Natural killer cell (primary cell): ENCODE measurements at regions not wholly inside any gene's neighbourhood (a gene's known extent, or its start where the extent isn't known, plus 50 kb on each side); places are given as distances from the start of the nearest gene placed in this dataset.

Experiments
- ATAC-seq, 3 donors: fragments of 150-1000 bp in 2 of 3; fragments of 200-7000 bp in 1 of 3; cut with Tn5 transposase; 1 replicate in 1 of 3; 2 replicates in 2 of 3; pipeline ENCODE4 v1.10.0; 2021; ENCODE audit warnings: mild to moderate bottlenecking in 2 of 3, moderate library complexity in 2 of 3
- DNase-seq, 2 donors: peaks; one replicate each; pipeline versions ENCODE4 v3.0.0 to v3.0.0-alpha.2; 2013 to 2021; ENCODE audit warnings: mixed read lengths in 1 of 2
- H3K27ac ChIP-seq: one replicate; pipeline ENCODE4 v1.5.1; 2013; ENCODE audit warnings: mild to moderate bottlenecking, low read length
- H3K27me3 ChIP-seq: one replicate; pipeline ENCODE4 v1.6.1; 2013; ENCODE audit warnings: low read length; ENCODE audit not compliant: control insufficient read depth, insufficient read depth
- H3K36me3 ChIP-seq: one replicate; pipeline ENCODE4 v1.6.1; 2013; ENCODE audit warnings: low read length; ENCODE audit not compliant: control insufficient read depth, insufficient read depth
- H3K4me1 ChIP-seq: one replicate; pipeline ENCODE4 v1.6.1; 2013; ENCODE audit warnings: low read length; ENCODE audit not compliant: control insufficient read depth, insufficient read depth
- H3K4me3 ChIP-seq: one replicate; pipeline ENCODE4 v1.5.1; 2013; ENCODE audit warnings: low read length
- H3K9me3 ChIP-seq: one replicate; pipeline ENCODE4 v1.6.1; 2013; ENCODE audit warnings: low read length; ENCODE audit not compliant: control insufficient read depth, insufficient read depth
- H3K27ac Mint-ChIP-seq, 2 donors: one replicate each; pipeline ENCODE4 v1.8.0; 2022; ENCODE audit warnings: mild to moderate bottlenecking in 2 of 2, mixed read lengths in 2 of 2, moderate library complexity in 1 of 2
- H3K27me3 Mint-ChIP-seq, 2 donors: one replicate each; pipeline ENCODE4 v1.8.0; 2022; ENCODE audit warnings: low read depth in 2 of 2, mixed read lengths in 2 of 2
- H3K36me3 Mint-ChIP-seq: one replicate; pipeline ENCODE4 v1.8.0; 2022; ENCODE audit warnings: mixed read lengths
- H3K4me1 Mint-ChIP-seq, 2 donors: one replicate each; pipeline ENCODE4 v1.8.0; 2022; ENCODE audit warnings: mixed read lengths in 2 of 2
- H3K4me3 Mint-ChIP-seq: one replicate; pipeline ENCODE4 v1.8.0; 2022; ENCODE audit warnings: mild to moderate bottlenecking, moderate library complexity, mixed read lengths
- H3K9me3 Mint-ChIP-seq, 2 donors: one replicate each; pipeline ENCODE4 v1.8.0; 2022; ENCODE audit warnings: mixed read lengths in 2 of 2
- WGBS: methylation state at CpG from one replicate; pipeline ENCODE4 v1.1.7; 2013; ENCODE audit warnings: missing lambda C conversion rate; ENCODE audit not compliant: insufficient coverage; 5-methylcytosine and 5-hydroxymethylcytosine counted together
- intact Hi-C: fragments of 100-400 bp; cut with micrococcal nuclease; formaldehyde crosslinking; loops from one replicate; pipeline ENCODE4 v1.14.2; 2022
- TF ChIP-seq, protein P1 (sequence below): fragments of 200-600 bp; IDR thresholded peaks from one replicate; pipeline ENCODE4 v1.8.0; 2022; ENCODE audit warnings: antibody characterized with exemption

DNA sequence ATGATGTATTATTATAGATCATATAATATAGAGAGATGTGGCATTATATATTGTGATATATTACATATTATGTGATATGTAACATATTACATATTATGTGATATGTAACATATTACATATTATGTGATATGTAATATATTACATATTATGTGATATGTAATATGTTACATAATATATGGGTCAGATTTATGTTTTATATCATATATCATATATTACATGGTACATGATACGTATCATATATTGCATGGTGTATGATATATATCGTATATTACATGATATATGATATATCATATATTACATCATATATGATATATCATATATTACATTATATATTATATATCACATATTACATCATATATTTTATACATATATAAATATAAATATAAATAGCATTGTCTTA lies 164.1 kb upstream of the NEBL start:
- no peak overlapping the region for H3K27ac Mint-ChIP-seq
- Histone ChIP-seq H3K36me3 (no peaks in the 10 kb centered on the region), H3K9me3 (peaks cover 2% of the 10 kb centered on the region), H3K4me1 (no peaks in the 10 kb centered on the region), H3K27ac (no peak overlapping the region), H3K27me3 (no peaks in the 10 kb centered on the region), H3K4me3 (no peak overlapping the region)
- no peak for ATAC-seq
- WGBS, result no CpG with 5 or more reads among the region's 2 CpGs
- intact Hi-C loops, result no loop called here
- H3K4me3 Mint-ChIP-seq, result no peak overlapping the region
- no peak for DNase-seq
- peaks cover 11 to 16% of the 10 kb centered on the region in 2 donors for H3K27me3 Mint-ChIP-seq
- H3K9me3 Mint-ChIP-seq, result peaks cover 2 to 8% of the 10 kb centered on the region in 2 donors
- TF ChIP-seq, protein P1, sequence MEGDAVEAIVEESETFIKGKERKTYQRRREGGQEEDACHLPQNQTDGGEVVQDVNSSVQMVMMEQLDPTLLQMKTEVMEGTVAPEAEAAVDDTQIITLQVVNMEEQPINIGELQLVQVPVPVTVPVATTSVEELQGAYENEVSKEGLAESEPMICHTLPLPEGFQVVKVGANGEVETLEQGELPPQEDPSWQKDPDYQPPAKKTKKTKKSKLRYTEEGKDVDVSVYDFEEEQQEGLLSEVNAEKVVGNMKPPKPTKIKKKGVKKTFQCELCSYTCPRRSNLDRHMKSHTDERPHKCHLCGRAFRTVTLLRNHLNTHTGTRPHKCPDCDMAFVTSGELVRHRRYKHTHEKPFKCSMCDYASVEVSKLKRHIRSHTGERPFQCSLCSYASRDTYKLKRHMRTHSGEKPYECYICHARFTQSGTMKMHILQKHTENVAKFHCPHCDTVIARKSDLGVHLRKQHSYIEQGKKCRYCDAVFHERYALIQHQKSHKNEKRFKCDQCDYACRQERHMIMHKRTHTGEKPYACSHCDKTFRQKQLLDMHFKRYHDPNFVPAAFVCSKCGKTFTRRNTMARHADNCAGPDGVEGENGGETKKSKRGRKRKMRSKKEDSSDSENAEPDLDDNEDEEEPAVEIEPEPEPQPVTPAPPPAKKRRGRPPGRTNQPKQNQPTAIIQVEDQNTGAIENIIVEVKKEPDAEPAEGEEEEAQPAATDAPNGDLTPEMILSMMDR, result no peak
- H3K36me3 Mint-ChIP-seq, result no peaks in the 10 kb centered on the region
- no peaks in the 10 kb centered on the region for H3K4me1 Mint-ChIP-seq

DNA sequence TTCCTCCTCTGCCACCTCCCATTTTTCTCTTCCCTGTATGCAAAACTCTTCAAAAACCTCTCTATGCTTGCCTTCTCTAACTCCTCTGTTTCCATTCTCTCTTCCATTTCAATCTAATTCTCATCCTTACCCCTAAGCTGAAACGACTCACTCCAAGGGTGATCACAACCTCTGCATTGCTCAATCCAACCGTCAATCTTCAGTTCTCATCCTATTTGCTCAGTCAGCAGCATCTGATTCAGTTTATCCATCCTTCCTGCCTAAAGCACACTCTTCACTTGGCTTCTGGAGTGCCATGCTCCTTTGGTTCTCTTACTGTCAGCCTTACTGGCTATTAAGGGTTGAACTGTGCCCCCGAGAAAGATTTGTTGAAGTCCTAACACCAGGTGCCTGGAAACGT lies 163.5 kb upstream of the NEBL start:
- peaks cover 2 to 8% of the 10 kb centered on the region in 2 donors for H3K9me3 Mint-ChIP-seq
- WGBS, result 85% methylated on average over 4 of the region's 4 CpGs
- H3K27ac Mint-ChIP-seq, result no peak overlapping the region
- no peaks in the 10 kb centered on the region for H3K36me3 Mint-ChIP-seq
- Histone ChIP-seq H3K27ac (no peak overlapping the region), H3K27me3 (no peaks in the 10 kb centered on the region), H3K9me3 (peaks cover 2% of the 10 kb centered on the region), H3K4me1 (no peaks in the 10 kb centered on the region), H3K4me3 (no peak overlapping the region), H3K36me3 (no peaks in the 10 kb centered on the region)
- intact Hi-C loops, result no loop called here
- DNase-seq (no peak), ATAC-seq (no peak)
- H3K27me3 Mint-ChIP-seq, result peaks cover 6 to 11% of the 10 kb centered on the region in 2 donors
- TF ChIP-seq, protein P1, result no peak
- H3K4me3 Mint-ChIP-seq, result no peak overlapping the region
- H3K4me1 Mint-ChIP-seq, result peaks cover under 1 to 2% of the 10 kb centered on the region in 2 donors

DNA sequence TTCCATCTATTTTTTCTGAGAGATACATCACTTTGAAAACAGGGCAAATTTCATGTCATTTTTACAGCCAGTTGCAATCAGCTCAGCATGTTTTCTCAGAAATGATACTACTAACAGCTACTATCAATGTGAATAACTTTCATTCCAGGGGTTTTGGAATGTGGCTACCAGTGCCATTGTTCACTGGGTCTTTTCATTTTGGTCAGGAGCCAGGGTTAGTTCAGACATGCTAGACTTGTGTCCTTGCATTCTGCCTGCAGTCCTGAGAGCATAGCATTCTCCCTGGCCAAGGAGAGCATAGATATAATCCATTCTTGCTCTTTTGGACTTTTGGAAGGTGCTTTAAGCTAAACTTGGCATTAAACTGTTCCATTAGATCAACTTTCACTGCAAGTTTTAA lies 160.9 kb upstream of the NEBL start:
- H3K36me3 Mint-ChIP-seq, result no peaks in the 10 kb centered on the region
- no peaks in the 10 kb centered on the region for H3K27me3 ChIP-seq

DNA sequence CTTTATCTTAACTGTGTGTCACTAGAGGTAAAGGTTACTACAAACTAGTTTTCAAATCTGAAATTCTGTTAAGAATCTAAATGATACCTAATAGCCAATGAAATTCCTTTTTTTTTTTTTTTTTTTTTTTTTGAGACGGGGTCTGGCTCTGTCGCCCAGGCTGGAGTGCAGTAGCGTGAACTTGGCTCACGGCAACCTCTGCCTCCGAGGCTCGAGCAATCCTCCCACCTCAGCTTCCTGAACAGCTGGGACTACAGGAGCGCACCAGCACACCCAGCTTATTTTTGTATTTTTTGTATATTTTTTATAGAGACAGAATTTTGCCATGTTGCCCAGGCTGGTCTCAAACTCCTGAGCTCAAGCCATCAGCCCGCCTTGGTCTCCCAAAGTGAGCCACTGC lies 160.3 kb upstream of the NEBL start:
- WGBS, result 86% methylated on average over 7 of the region's 8 CpGs
- Histone ChIP-seq H3K9me3 (peaks cover 2% of the 10 kb centered on the region), H3K27me3 (no peaks in the 10 kb centered on the region), H3K36me3 (no peaks in the 10 kb centered on the region), H3K4me1 (no peaks in the 10 kb centered on the region), H3K4me3 (no peak overlapping the region), H3K27ac (no peak overlapping the region)
- peaks cover 2 to 8% of the 10 kb centered on the region in 2 donors for H3K9me3 Mint-ChIP-seq
- intact Hi-C loops, result no loop called here
- DNase-seq (no peak), ATAC-seq (no peak)
- TF ChIP-seq, protein P1, result no peak
- H3K27ac Mint-ChIP-seq, result no peak overlapping the region
- no peaks in the 10 kb centered on the region for H3K36me3 Mint-ChIP-seq
- H3K4me3 Mint-ChIP-seq, result no peak overlapping the region
- peaks cover 5% of the 10 kb centered on the region in 2 donors for H3K4me1 Mint-ChIP-seq
- H3K27me3 Mint-ChIP-seq, result peaks cover 0 to 4% of the 10 kb centered on the region in 2 donors

More for the DNA sequence above, 160.9 kb upstream of the NEBL start:
- Mint-ChIP-seq H3K27ac (no peak overlapping the region), H3K4me3 (no peak overlapping the region), H3K4me1 (peaks cover 5% of the 10 kb centered on the region in 2 donors), H3K9me3 (peaks cover 2 to 8% of the 10 kb centered on the region in 2 donors), H3K27me3 (peaks cover 0 to 4% of the 10 kb centered on the region in 2 donors)
- TF ChIP-seq, protein P1, result no peak
- H3K27ac ChIP-seq, result no peak overlapping the region
- H3K9me3 ChIP-seq, result peaks cover 2% of the 10 kb centered on the region
- ATAC-seq, result no peak
- DNase-seq, result no peak
- no peak overlapping the region for H3K4me3 ChIP-seq
- H3K36me3 ChIP-seq, result no peaks in the 10 kb centered on the region
- H3K4me1 ChIP-seq, result no peaks in the 10 kb centered on the region
- intact Hi-C loops, result no loop called here
